ENCODE measurements at regions not wholly inside any gene's neighbourhood (a gene's known extent, or its start where the extent isn't known, plus 50 kb on each side); places are given as distances from the start of the nearest gene placed in this dataset.

DNA sequence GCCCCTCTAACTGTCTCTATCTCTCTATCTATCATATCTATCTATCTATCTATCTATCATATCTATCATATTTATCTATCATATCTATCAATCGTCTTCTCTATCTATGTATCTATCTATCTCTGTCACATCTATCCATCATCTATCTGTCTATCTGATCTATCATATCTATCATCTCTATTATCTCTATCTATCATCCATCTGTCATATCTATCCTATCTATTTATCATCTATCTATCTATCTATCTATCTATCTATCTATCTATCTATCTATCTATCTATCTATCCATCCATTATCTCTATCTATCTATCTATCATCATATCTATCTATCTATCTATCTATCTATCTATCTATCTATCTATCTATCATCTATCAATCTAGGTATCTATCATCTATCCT is 638.0 kb downstream of the DHX35 start:
- TF ChIP-seq EZH2phosphoT487 (IDR thresholded peaks at IDR 0.05; ENCODE audit: borderline replicate concordance), result no peak
- TF ChIP-seq, protein P1, sequence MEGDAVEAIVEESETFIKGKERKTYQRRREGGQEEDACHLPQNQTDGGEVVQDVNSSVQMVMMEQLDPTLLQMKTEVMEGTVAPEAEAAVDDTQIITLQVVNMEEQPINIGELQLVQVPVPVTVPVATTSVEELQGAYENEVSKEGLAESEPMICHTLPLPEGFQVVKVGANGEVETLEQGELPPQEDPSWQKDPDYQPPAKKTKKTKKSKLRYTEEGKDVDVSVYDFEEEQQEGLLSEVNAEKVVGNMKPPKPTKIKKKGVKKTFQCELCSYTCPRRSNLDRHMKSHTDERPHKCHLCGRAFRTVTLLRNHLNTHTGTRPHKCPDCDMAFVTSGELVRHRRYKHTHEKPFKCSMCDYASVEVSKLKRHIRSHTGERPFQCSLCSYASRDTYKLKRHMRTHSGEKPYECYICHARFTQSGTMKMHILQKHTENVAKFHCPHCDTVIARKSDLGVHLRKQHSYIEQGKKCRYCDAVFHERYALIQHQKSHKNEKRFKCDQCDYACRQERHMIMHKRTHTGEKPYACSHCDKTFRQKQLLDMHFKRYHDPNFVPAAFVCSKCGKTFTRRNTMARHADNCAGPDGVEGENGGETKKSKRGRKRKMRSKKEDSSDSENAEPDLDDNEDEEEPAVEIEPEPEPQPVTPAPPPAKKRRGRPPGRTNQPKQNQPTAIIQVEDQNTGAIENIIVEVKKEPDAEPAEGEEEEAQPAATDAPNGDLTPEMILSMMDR (conservative IDR thresholded peaks at IDR 0.05; ENCODE audit: low read length), result no peak
